ENCODE measurements at regions not wholly inside any gene's neighbourhood (a gene's known extent, or its start where the extent isn't known, plus 50 kb on each side); places are given as distances from the start of the nearest gene placed in this dataset.

- Mint-ChIP-seq H3K4me3 (ENCODE audit: low read depth) (no peak overlapping the region), H3K4me1 (ENCODE audit: low read depth) (peaks cover 2% of the 10 kb centered on the region), H3K9me3 (no peaks in the 10 kb centered on the region), H3K27ac (no peak overlapping the region), H3K36me3 (ENCODE audit: low read depth) (no peaks in the 10 kb centered on the region), H3K27me3 (ENCODE audit: low read depth) (peaks cover 20% of the 10 kb centered on the region)
- intact Hi-C loops (cut with micrococcal nuclease): no loop called here
- no peak for DNase-seq (ENCODE audit: low spot score)
Measured at GRCh38 chr2:45180779-45181178, 171.5 kb upstream of the SIX2 start.

GRCh38 chr2:45180033-45180746 is 170.9 kb upstream of the SIX2 start:
- H3K9me3 Mint-ChIP-seq: no peaks in the 10 kb centered on the region

GRCh38 chr2:45178854-45179253 is 169.6 kb upstream of the SIX2 start:
- no peak for DNase-seq (ENCODE audit: low spot score)
- intact Hi-C loops (cut with micrococcal nuclease): no loop called here
- H3K36me3 Mint-ChIP-seq (ENCODE audit: low read depth): no peaks in the 10 kb centered on the region
- H3K27me3 Mint-ChIP-seq (ENCODE audit: low read depth): peaks cover 30% of the 10 kb centered on the region
- H3K4me3 Mint-ChIP-seq (ENCODE audit: low read depth): no peak overlapping the region
- H3K9me3 Mint-ChIP-seq: no peaks in the 10 kb centered on the region
- no peak overlapping the region for H3K27ac Mint-ChIP-seq
- H3K4me1 Mint-ChIP-seq (ENCODE audit: low read depth): peaks cover 2% of the 10 kb centered on the region

More at GRCh38 chr2:45180033-45180746, 170.9 kb upstream of the SIX2 start:
- peaks cover 20% of the 10 kb centered on the region for H3K27me3 Mint-ChIP-seq (ENCODE audit: low read depth)
- H3K27ac Mint-ChIP-seq: no peak overlapping the region
- no peaks in the 10 kb centered on the region for H3K36me3 Mint-ChIP-seq (ENCODE audit: low read depth)
- no peak for DNase-seq (ENCODE audit: low spot score)
- intact Hi-C loops (cut with micrococcal nuclease): no loop called here
- H3K4me3 Mint-ChIP-seq (ENCODE audit: low read depth): no peak overlapping the region
- peaks cover 2% of the 10 kb centered on the region for H3K4me1 Mint-ChIP-seq (ENCODE audit: low read depth)

- H3K4me3 Mint-ChIP-seq (ENCODE audit: low read depth): no peak overlapping the region
- no peak overlapping the region for H3K27ac Mint-ChIP-seq
- H3K4me1 Mint-ChIP-seq (ENCODE audit: low read depth): peaks cover 2% of the 10 kb centered on the region
Measured at GRCh38 chr2:45178359-45178758, 169.1 kb upstream of the SIX2 start.

GRCh38 chr2:45177870-45178269 is 168.6 kb upstream of the SIX2 start:
- Mint-ChIP-seq H3K9me3 (no peaks in the 10 kb centered on the region), H3K4me1 (ENCODE audit: low read depth) (peaks cover 2% of the 10 kb centered on the region), H3K27me3 (ENCODE audit: low read depth) (peaks cover 39% of the 10 kb centered on the region), H3K27ac (no peak overlapping the region), H3K36me3 (ENCODE audit: low read depth) (no peaks in the 10 kb centered on the region), H3K4me3 (ENCODE audit: low read depth) (no peak overlapping the region)
- no peak for DNase-seq (ENCODE audit: low spot score)
- intact Hi-C loops (cut with micrococcal nuclease): no loop called here

More at GRCh38 chr2:45178359-45178758, 169.1 kb upstream of the SIX2 start:
- DNase-seq (ENCODE audit: low spot score): no peak
- Mint-ChIP-seq H3K36me3 (ENCODE audit: low read depth) (no peaks in the 10 kb centered on the region), H3K9me3 (no peaks in the 10 kb centered on the region), H3K27me3 (ENCODE audit: low read depth) (peaks cover 34% of the 10 kb centered on the region)
- intact Hi-C loops (cut with micrococcal nuclease): no loop called here

- intact Hi-C loops (cut with micrococcal nuclease): no loop called here
- H3K4me3 Mint-ChIP-seq (ENCODE audit: low read depth): no peak overlapping the region
- no peak for DNase-seq (ENCODE audit: low spot score)
- no peak overlapping the region for H3K27ac Mint-ChIP-seq
- peaks cover 52% of the 10 kb centered on the region for H3K27me3 Mint-ChIP-seq (ENCODE audit: low read depth)
- no peaks in the 10 kb centered on the region for H3K9me3 Mint-ChIP-seq
- no peaks in the 10 kb centered on the region for H3K36me3 Mint-ChIP-seq (ENCODE audit: low read depth)
- peaks cover 2% of the 10 kb centered on the region for H3K4me1 Mint-ChIP-seq (ENCODE audit: low read depth)
Measured at GRCh38 chr2:45176390-45176789, 167.1 kb upstream of the SIX2 start.

GRCh38 chr2:45173513-45173912 is 164.3 kb upstream of the SIX2 start:
- Mint-ChIP-seq H3K27ac (no peak overlapping the region), H3K36me3 (ENCODE audit: low read depth) (no peaks in the 10 kb centered on the region), H3K27me3 (ENCODE audit: low read depth) (peaks cover 59% of the 10 kb centered on the region), H3K4me3 (ENCODE audit: low read depth) (no peak overlapping the region), H3K9me3 (no peaks in the 10 kb centered on the region), H3K4me1 (ENCODE audit: low read depth) (peaks cover 4% of the 10 kb centered on the region)
- intact Hi-C loops (cut with micrococcal nuclease): no loop called here
- no peak for DNase-seq (ENCODE audit: low spot score)

- H3K4me1 Mint-ChIP-seq (ENCODE audit: low read depth): peaks cover 5% of the 10 kb centered on the region
Measured at GRCh38 chr2:45172760-45173392, 163.6 kb upstream of the SIX2 start.

GRCh38 chr2:45172142-45172541 is 162.9 kb upstream of the SIX2 start:
- Mint-ChIP-seq H3K9me3 (no peaks in the 10 kb centered on the region), H3K27ac (no peak overlapping the region), H3K4me1 (ENCODE audit: low read depth) (peaks cover 4% of the 10 kb centered on the region), H3K27me3 (ENCODE audit: low read depth) (peaks cover 68% of the 10 kb centered on the region), H3K4me3 (ENCODE audit: low read depth) (no peak overlapping the region), H3K36me3 (ENCODE audit: low read depth) (no peaks in the 10 kb centered on the region)
- no peak for DNase-seq (ENCODE audit: low spot score)
- intact Hi-C loops (cut with micrococcal nuclease): no loop called here

More at GRCh38 chr2:45172760-45173392, 163.6 kb upstream of the SIX2 start:
- Mint-ChIP-seq H3K36me3 (ENCODE audit: low read depth) (no peaks in the 10 kb centered on the region), H3K27me3 (ENCODE audit: low read depth) (peaks cover 65% of the 10 kb centered on the region), H3K27ac (no peak overlapping the region), H3K9me3 (no peaks in the 10 kb centered on the region), H3K4me3 (ENCODE audit: low read depth) (no peak overlapping the region)
- no peak for DNase-seq (ENCODE audit: low spot score)
- intact Hi-C loops (cut with micrococcal nuclease): no loop called here

- Mint-ChIP-seq H3K4me3 (ENCODE audit: low read depth) (no peak overlapping the region), H3K4me1 (ENCODE audit: low read depth) (peaks cover 4% of the 10 kb centered on the region), H3K27ac (no peak overlapping the region), H3K27me3 (ENCODE audit: low read depth) (peaks cover 69% of the 10 kb centered on the region), H3K9me3 (no peaks in the 10 kb centered on the region), H3K36me3 (ENCODE audit: low read depth) (no peaks in the 10 kb centered on the region)
- no peak for DNase-seq (ENCODE audit: low spot score)
- intact Hi-C loops (cut with micrococcal nuclease): no loop called here
Measured at GRCh38 chr2:45171136-45171501, 161.9 kb upstream of the SIX2 start.

GRCh38 chr2:45170191-45171135 is 161.2 kb upstream of the SIX2 start:
- Mint-ChIP-seq H3K36me3 (ENCODE audit: low read depth) (no peaks in the 10 kb centered on the region), H3K4me3 (ENCODE audit: low read depth) (no peak overlapping the region), H3K27me3 (ENCODE audit: low read depth) (peaks cover 72% of the 10 kb centered on the region), H3K27ac (no peak overlapping the region), H3K4me1 (ENCODE audit: low read depth) (peaks cover 4% of the 10 kb centered on the region), H3K9me3 (no peaks in the 10 kb centered on the region)
- no peak for DNase-seq (ENCODE audit: low spot score)
- intact Hi-C loops (cut with micrococcal nuclease): no loop called here

- intact Hi-C loops (cut with micrococcal nuclease): loop anchor here (2.0 to 5.0 kb wide), 3 partner anchors 159 to 362 kb away; partner anchors contain the start of gene SIX3
- Mint-ChIP-seq H3K4me3 (ENCODE audit: low read depth) (peak overlapping the region; percentile 26), H3K27me3 (ENCODE audit: low read depth) (peaks cover 75% of the 10 kb centered on the region), H3K9me3 (no peaks in the 10 kb centered on the region), H3K27ac (no peak overlapping the region), H3K36me3 (ENCODE audit: low read depth) (no peaks in the 10 kb centered on the region), H3K4me1 (ENCODE audit: low read depth) (peaks cover 4% of the 10 kb centered on the region)
- no peak for DNase-seq (ENCODE audit: low spot score)
Measured at GRCh38 chr2:45169339-45170190, 160.3 kb upstream of the SIX2 start.

All from activated T-helper 2 cell treated with anti-CD3 and anti-CD28 coated beads, Interferon-gamma antibody, Interleukin-2, Interleukin-4, amounts not matched to agents 10 μg/mL and 5 μg/mL and 100 μg/mL, durations not matched to agents 14 hours and 24 hours and 36 hours (primary cell).